ENCODE measurements at regions not wholly inside any gene's neighbourhood (a gene's known extent, or its start where the extent isn't known, plus 50 kb on each side); places are given as distances from the start of the nearest gene placed in this dataset.
"Not testable (repeated sequence)": the region's sequence is repeated elsewhere in the genome, so short reads cannot be mapped to it uniquely, and the experiment has no call there.

DNA sequence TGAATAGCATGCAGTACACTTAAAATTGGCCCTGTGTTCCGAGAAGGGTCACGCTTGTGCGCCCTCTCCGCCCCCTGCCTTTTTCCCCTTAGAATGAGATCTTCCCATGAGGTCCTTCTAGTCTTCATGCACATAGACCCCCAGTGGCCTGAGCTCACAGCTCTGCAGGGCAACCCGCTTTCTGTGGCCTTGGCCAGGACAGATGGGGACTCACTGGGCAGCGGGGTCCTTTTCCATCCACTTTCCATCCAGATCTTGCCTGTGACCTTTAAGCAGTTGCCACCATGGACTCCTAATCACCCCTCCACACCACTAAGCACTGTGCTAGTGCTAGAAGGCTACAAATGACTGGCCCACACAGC is 244.4 kb downstream of the UACA start:
- Mint-ChIP-seq H3K36me3 (no peaks in the 10 kb centered on the region), H3K4me3 (no peak overlapping the region), H3K27me3 (peaks cover 5% of the 10 kb centered on the region), H3K4me1 (no peaks in the 10 kb centered on the region), H3K27ac (no peak overlapping the region), H3K9me3 (no peaks in the 10 kb centered on the region)
- DNase-seq (ENCODE audit: low spot score in 2 of 2) (no peak), ATAC-seq (ENCODE audit: low read depth) (no peak)

DNA sequence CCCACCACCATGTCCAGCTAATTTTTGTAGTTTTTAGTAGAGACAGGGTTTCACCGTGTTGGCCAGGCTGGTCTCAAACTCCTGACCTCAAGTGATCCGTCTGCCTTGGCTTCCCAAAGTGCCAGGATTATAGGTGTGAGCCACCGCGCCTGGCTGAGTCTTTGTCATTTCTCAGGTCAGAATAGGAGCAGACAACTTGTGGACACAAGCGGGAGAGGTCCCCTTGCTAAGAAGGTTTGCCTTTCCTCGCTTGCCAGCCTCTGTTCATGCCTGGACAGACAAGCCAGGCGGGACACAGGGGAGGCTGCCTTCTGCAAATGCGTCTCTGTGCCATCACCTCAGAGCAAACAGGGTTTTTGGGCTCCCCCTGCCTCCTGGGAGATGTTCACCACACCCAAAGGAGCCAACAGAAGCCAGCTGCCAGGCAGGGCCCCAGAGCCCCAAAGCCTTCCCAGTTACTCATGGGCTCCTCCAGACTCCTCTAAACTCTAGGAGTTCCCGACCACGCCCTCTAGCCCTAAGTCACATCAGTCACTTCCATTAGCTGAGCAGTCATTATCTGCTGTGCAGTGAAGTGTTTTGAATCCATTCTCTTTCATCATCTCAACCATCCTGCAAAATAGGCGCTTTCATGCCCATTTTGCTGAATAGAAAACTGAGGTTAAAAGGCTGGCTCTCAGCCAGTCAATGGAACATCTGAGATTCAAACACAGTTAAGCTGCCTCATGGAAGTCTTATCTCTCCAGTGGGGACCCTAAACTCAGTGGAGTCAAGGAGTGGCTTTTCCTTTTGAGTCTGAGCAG is 245.0 kb downstream of the UACA start:
- Mint-ChIP-seq H3K27me3 (peaks cover 5% of the 10 kb centered on the region), H3K36me3 (no peaks in the 10 kb centered on the region), H3K4me1 (no peaks in the 10 kb centered on the region), H3K9me3 (no peaks in the 10 kb centered on the region), H3K4me3 (no peak overlapping the region), H3K27ac (no peak overlapping the region)
- ATAC-seq (ENCODE audit: low read depth): no peak
- no peak for DNase-seq (ENCODE audit: low spot score in 2 of 2)

DNA sequence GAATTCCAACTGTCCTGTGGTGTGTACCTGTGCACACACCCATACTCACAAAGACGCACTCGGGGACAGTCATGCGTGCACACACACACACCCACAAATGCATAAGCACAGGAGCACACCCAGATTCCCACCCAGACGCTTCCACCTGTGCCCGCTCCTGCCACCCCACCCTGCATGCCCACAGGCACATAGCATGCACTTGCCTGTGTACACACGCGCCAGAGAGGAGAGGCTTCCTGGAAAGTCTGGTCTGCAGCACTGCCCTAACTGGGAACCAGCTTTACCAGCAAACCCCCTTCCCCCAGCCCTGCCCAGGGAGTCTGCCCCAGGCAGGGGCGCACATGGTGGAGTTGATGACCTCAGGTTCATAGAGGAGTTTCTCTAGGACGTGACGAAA is 246.2 kb downstream of the UACA start:
- DNase-seq (ENCODE audit: low spot score in 2 of 2) (no peak), ATAC-seq (ENCODE audit: low read depth) (no peak)
- Mint-ChIP-seq H3K9me3 (no peaks in the 10 kb centered on the region), H3K4me1 (peaks cover 2% of the 10 kb centered on the region), H3K4me3 (no peak overlapping the region), H3K36me3 (no peaks in the 10 kb centered on the region), H3K27me3 (peaks cover 5% of the 10 kb centered on the region), H3K27ac (no peak overlapping the region)

DNA sequence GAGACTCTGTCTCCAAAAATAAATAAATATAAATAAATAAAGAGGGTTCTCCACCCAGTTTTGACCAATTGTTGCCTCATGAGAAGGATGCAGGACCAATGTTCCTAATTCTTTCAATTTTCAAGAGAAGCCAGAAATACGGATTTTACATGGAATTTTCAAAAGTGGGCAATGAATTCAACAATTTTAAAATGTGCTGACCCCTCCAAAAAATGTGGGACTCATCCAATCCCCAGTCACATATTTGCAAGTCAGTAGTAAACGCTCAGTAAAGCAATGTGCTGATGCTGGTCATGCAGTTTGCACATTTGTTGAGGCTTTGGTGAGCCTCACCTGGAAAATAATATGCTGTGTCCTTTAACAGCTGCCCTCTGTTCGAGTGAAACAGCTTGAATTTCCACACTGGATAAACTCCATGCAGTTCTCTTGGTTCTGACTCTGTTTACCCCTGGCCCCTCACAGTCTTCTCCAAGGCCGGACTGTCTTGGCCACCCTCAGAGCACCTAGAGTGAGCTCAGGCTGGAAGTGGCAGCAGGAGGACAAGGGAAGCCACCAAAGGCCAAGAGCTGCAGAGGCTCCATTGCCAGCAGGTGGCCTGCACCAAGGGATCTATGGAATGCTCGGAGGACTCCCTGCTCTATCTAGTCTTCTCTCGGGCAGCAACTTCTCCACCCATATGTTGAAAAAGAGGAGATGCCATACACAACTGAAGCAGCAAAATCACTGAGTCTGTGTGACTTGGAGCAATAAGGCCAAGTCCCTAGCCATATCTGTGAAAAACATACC is 246.8 kb downstream of the UACA start:
- no peaks in the 10 kb centered on the region for H3K9me3 Mint-ChIP-seq
- H3K27ac Mint-ChIP-seq: no peak overlapping the region
- ATAC-seq (ENCODE audit: low read depth): no peak
- H3K4me3 Mint-ChIP-seq: no peak overlapping the region
- H3K36me3 Mint-ChIP-seq: no peaks in the 10 kb centered on the region
- H3K27me3 Mint-ChIP-seq: peaks cover 5% of the 10 kb centered on the region
- peaks cover 5% of the 10 kb centered on the region for H3K4me1 Mint-ChIP-seq
- no peak for DNase-seq (ENCODE audit: low spot score in 2 of 2)

DNA sequence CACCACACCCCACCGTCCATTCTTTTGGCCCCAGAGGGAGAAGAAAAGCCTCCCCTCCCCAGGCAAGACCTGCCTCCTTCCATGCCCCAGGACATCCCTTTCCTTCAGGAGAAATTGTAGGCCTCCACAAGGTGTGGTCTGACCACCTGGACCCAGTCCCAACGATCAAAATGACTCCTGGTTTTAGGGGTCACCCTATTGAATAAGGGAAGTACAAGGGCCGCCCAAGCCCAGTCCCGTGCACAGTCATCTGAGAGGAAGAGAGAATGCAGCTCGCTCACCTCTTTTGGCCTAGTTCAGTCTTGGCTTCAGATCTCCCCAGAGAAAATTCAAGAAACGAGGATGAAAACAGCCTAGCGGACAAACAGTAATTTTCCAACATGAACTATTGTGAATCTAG is 249.1 kb downstream of the UACA start:
- Mint-ChIP-seq H3K27ac (no peak overlapping the region), H3K36me3 (peaks cover 4% of the 10 kb centered on the region), H3K4me1 (peaks cover 6% of the 10 kb centered on the region), H3K9me3 (peaks cover 7% of the 10 kb centered on the region), H3K4me3 (no peak overlapping the region), H3K27me3 (peaks cover 3% of the 10 kb centered on the region)
- DNase-seq (ENCODE audit: low spot score in 2 of 2) (no peak), ATAC-seq (ENCODE audit: low read depth) (no peak)

DNA sequence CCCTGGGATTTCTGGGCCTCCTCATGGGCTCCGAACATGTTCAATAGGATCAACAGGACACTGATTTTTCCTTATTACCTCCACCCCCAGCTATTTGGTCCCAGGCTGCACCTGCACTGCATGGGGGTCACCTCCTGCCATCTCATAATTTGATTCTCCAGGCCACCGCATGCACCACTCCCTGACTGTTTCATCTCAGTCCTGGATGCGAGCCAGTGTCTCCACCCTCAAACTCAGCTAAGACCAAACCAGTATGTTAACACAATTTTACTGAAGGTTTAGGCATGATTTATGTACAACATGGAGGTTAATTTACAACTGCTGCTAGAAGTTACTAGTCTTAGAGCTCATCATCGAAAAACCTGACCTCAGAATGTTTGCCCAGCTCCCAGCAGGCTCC is 249.5 kb downstream of the UACA start:
- no peak overlapping the region for H3K27ac Mint-ChIP-seq
- H3K4me1 Mint-ChIP-seq: peaks cover 9% of the 10 kb centered on the region
- H3K9me3 Mint-ChIP-seq: peaks cover 7% of the 10 kb centered on the region
- ATAC-seq (ENCODE audit: low read depth) (no peak), DNase-seq (ENCODE audit: low spot score in 2 of 2) (no peak)
- no peak overlapping the region for H3K4me3 Mint-ChIP-seq
- H3K36me3 Mint-ChIP-seq: peaks cover 4% of the 10 kb centered on the region
- H3K27me3 Mint-ChIP-seq: peaks cover 1% of the 10 kb centered on the region

DNA sequence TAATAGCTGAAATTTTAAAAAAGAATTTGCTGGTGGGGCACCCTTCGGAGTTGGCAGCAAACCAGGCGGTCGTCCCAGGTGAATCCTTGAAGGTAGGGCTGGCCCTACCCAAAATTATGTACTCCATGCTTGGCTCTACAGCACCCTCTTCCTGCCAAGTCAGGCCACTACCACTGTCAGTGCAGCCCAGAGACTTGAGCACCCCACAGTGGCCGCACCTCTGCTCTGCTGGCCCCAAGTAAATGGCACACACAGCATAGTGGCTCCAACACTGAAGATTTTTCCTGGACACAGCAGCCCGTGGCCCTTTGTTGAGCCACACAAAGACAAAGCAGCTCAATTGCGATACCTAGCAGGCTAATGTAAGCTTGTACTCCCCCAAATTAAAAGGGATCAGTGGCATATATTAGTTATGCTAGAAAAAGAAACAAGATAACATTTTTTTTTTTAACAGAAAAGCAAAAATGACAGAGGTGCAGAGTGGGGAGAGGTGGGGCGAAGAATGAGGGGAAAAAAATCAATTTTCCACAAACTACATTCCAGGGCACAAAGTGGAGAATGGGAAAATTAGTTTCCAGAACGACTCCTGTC is 250.5 kb downstream of the UACA start:
- H3K4me3 Mint-ChIP-seq: no peak overlapping the region
- H3K4me1 Mint-ChIP-seq: peaks cover 10% of the 10 kb centered on the region
- H3K9me3 Mint-ChIP-seq: peaks cover 7% of the 10 kb centered on the region
- H3K36me3 Mint-ChIP-seq: peaks cover 4% of the 10 kb centered on the region
- DNase-seq (ENCODE audit: low spot score in 2 of 2): peak in 1 of 2 donors; percentile 26
- H3K27ac Mint-ChIP-seq: no peak overlapping the region
- ATAC-seq (ENCODE audit: low read depth): peak; percentile 86
- peaks cover 1% of the 10 kb centered on the region for H3K27me3 Mint-ChIP-seq

DNA sequence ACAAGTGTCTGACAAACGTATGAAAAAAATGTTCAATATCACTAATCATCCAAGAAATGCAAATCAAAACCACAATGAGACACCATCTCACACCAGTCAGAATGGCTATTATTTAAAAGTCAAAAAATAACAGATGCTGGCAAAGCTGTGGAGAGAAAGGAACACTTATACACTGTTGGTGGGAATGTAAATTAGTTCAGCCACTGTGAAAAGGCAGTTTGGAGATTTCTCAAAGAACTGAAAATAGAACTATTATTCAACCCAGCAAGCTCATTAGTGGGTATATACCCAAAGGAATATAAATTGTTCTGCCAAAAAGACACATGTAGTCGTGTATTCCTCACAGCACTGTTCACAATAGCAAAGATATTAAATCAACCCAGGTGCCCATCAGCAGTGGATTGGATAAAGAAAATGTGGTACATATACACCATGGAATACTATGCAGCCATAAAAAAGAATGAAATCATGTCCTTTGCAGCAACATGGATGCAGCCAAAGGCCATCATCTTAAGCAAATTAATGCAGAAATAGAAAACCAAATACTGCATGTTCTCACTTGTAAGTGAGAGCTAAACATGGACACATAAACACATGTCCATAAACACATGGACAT is 251.3 kb downstream of the UACA start:
- H3K36me3 Mint-ChIP-seq: not testable (repeated sequence)

DNA sequence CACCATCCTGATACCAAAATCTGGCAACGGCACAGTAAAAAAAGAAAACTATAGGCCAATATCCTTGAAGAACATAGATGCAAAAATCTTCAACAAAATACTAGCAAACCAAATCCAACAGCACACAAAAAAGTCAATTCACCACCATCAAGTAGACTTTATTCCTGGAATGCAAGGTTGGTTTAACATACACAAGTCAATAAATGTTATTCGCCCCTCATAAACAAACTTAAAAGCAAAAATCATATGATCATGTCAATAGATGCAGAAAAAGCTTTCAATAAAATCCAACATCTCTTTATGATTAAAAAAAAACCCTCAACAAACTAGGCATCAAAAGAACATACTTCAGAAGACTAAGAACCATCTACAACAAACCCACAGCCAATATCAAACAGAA is 252.9 kb downstream of the UACA start:
- no peak overlapping the region for H3K4me3 Mint-ChIP-seq
- peaks cover 14% of the 10 kb centered on the region for H3K4me1 Mint-ChIP-seq
- peaks cover 4% of the 10 kb centered on the region for H3K36me3 Mint-ChIP-seq
- peaks cover 7% of the 10 kb centered on the region for H3K9me3 Mint-ChIP-seq
- no peak for ATAC-seq (ENCODE audit: low read depth)
- no peak for DNase-seq (ENCODE audit: low spot score in 2 of 2)
- no peak overlapping the region for H3K27ac Mint-ChIP-seq
- no peaks in the 10 kb centered on the region for H3K27me3 Mint-ChIP-seq

More for the DNA sequence above, 251.3 kb downstream of the UACA start:
- H3K4me3 Mint-ChIP-seq; DNase-seq (ENCODE audit: low spot score in 2 of 2); H3K27ac Mint-ChIP-seq; H3K9me3 Mint-ChIP-seq; ATAC-seq (ENCODE audit: low read depth); H3K27me3 Mint-ChIP-seq: not testable (repeated sequence)
- peaks cover 10% of the 10 kb centered on the region for H3K4me1 Mint-ChIP-seq

DNA sequence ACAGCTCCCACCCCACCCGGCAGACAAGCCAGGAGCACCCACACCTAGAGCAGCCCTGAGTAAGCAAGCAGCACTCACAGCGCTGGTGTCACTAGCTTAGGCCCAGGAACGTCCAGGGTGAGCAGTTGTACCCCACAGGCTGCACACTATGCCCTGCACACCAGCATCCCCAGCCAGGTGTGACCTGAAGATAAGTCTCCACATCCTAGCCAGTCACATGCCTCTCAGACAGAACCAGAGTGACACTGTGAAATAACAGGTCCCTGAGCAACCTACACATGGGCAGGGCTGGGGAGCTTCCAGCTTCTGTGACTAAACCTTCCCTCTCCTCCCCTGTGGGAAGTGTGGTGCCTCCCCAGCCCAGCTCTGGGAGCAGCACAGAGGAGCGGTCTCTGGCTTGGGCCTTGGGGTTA is 253.6 kb downstream of the UACA start:
- Mint-ChIP-seq H3K4me1 (peaks cover 18% of the 10 kb centered on the region), H3K27me3 (no peaks in the 10 kb centered on the region), H3K27ac (no peak overlapping the region), H3K4me3 (no peak overlapping the region), H3K9me3 (peaks cover 7% of the 10 kb centered on the region), H3K36me3 (peaks cover 4% of the 10 kb centered on the region)
- ATAC-seq (ENCODE audit: low read depth) (no peak), DNase-seq (ENCODE audit: low spot score in 2 of 2) (no peak)

DNA sequence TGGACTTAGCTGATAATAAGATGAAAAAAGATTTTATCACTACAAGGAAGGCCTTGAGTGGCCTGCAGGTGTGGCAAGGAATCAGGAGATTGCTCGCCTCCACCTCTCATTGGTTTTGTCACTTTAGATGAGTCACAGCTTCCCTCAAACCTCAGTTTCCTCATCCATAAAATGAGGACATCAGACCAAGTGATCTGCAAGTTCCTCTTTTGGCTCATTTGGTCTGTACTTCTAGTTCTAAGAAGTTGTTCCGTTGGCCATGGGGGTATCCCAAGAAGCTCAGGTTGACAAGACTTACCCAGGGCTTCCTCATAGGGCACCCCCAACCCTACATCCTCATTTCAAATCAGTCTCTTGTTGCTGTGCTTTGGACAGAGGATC is 254.1 kb downstream of the UACA start:
- H3K4me1 Mint-ChIP-seq: peaks cover 22% of the 10 kb centered on the region
- no peak for DNase-seq (ENCODE audit: low spot score in 2 of 2)
- ATAC-seq (ENCODE audit: low read depth): peak; percentile 20

DNA sequence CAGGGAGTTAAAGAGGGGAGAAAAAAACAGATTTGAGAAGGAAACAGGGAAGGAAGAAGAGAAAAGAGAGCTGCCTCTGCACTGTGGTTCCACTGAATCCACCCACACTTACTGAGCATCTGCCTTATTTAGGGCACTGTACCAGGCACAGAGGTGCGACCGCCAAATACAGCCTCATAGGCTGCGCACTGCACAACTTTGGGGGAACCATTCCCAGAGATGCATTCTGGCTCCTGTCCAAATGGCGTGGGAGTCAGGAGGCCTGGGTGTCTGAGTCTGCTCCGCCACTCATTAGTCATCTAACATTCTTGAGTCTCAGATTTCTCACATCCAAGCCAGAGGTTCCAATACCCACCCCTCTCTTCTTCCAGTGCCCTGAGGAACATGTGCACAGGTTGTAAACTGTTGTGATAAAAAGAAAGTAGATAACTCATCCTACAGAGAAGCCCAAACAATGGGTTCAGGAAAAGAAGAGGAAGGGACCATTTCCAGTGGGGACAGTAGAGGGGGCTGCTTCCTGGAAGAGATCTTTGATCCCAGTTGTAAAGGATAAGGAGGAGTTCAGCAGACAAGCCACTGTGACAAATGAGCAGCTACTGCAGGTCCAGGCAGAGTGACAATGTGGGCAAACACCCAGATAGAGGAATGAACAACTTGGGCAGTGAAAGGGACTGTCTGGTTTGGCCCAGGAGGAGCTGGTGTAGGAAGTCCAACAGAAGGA is 254.6 kb downstream of the UACA start:
- Mint-ChIP-seq H3K4me1 (peaks cover 25% of the 10 kb centered on the region), H3K36me3 (peaks cover 4% of the 10 kb centered on the region), H3K4me3 (no peak overlapping the region), H3K27me3 (no peaks in the 10 kb centered on the region), H3K9me3 (peaks cover 7% of the 10 kb centered on the region), H3K27ac (no peak overlapping the region)
- DNase-seq (ENCODE audit: low spot score in 2 of 2) (no peak), ATAC-seq (ENCODE audit: low read depth) (no peak)

More for the DNA sequence above, 254.1 kb downstream of the UACA start:
- Mint-ChIP-seq H3K27me3 (no peaks in the 10 kb centered on the region), H3K9me3 (peaks cover 7% of the 10 kb centered on the region), H3K36me3 (peaks cover 4% of the 10 kb centered on the region), H3K27ac (no peak overlapping the region), H3K4me3 (no peak overlapping the region)

DNA sequence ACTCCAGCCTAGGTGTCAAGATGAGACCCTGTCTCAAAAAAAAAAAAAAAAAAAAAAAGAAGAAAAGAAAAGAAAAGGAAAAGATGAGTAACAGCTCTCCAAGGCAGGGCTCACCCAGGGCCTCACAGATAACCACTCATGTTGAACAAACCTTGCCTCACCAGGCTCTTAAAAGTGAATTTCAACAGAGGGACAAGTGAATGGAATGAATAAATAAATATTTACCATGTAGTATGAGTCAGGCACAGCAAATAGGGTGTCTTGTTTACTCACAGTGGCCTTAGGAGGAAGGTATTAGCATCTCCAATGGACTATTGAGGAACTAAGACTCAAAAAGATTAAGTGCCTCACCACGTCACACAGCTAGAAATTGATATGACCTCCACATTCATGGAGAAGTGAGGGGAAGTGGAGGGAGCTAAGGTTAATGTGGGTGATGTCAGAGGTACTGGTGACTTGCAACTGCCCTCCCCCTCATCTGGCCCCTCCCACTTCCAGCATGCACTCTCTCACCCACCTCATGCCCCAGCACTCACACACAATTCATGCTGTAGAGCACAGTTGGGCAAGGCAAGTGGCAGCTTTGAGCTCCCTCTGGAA is 255.5 kb downstream of the UACA start:
- no peak for DNase-seq (ENCODE audit: low spot score in 2 of 2)
- Mint-ChIP-seq H3K36me3 (peaks cover 4% of the 10 kb centered on the region), H3K4me1 (peaks cover 34% of the 10 kb centered on the region), H3K4me3 (no peak overlapping the region), H3K27ac (no peak overlapping the region), H3K9me3 (peaks cover 7% of the 10 kb centered on the region), H3K27me3 (no peaks in the 10 kb centered on the region)
- ATAC-seq (ENCODE audit: low read depth): no peak
